GM13976 (cell line): ENCODE measurements at regions not wholly inside any gene's neighbourhood (a gene's known extent, or its start where the extent isn't known, plus 50 kb on each side); places are given as distances from the start of the nearest gene placed in this dataset.

Experiments
- DNase-seq: peaks from one replicate; pipeline ENCODE4 v3.0.0; 2012; ENCODE audit warnings: low spot score
- CTCF ChIP-seq: IDR thresholded peaks from 2 replicates; pipeline ENCODE4 v1.5.1; 2012; ENCODE audit warnings: borderline replicate concordance, mild to moderate bottlenecking; ENCODE audit not compliant: insufficient read depth; ENCODE audit errors: extremely low read depth, missing control alignments, control extremely low read depth
- in situ Hi-C: fragments of 300-500 bp; cut with MboI; formaldehyde crosslinking; loops from one replicate; pipeline ENCODE4 v1.12.0; 2022; ENCODE audit warnings: low sequenced_read_pairs, mixed read lengths, inconsistent platforms; ENCODE audit not compliant: unreplicated experiment

- DNase-seq = no peak
- in situ Hi-C loops = loop anchor here (10.0 kb wide), 1 partner anchor 193 kb away; no protein-coding TSS in a partner anchor
- TF ChIP-seq CTCF = no peak
These were observed 73.9 kb upstream of the ATF7IP2 start for GRCh38 chr16:10312008-10312407.

DNA sequence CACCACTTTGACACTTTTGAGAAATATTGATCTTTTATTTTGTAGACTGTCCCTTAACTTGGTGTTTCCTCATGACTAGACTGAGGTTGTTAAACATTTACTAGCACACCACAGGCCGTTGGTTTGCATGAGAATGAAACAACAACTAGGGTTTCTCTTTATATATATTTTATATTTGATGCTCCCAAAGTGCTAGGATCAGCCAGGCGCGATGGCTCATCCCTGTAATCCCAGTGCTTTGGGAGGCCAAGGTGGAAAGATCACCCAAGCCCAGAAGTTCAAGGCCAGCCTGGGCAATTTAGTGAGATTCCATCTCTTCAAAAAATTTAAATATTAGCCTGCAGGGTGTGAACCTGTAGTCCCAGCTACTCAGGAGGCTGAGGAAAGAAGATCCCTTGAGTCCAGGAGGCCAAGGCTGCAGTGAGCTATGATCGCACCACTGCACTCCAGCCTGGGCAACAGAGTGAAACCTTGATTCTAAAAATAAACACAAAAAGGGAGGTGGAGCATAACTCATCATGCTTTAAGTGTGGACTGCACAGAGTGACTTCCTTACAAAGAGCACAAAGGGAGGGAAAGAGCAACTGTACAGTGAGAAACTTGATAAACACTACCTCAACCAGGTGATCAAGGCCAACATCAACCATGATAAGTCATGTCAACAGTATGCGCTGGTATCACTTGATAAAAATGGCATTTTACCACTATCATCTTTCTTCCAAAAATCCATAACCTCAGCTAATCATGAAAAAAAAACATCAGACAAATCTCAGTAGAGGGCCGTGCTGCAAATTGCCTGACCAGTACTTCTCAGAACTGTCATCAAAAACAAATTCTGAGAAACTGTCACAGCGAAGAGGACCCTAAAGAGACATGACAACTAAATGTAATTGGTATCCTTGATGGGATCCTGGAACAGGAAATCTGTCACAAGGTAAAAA, 72.8 kb upstream of the ATF7IP2 start:
- in situ Hi-C loops = loop anchor here (10.0 kb wide), 1 partner anchor 192 kb away; no protein-coding TSS in a partner anchor
- TF ChIP-seq CTCF = no peak
- no peak for DNase-seq

- in situ Hi-C loops = loop anchor here (10.0 kb wide), 1 partner anchor 190 kb away; no protein-coding TSS in a partner anchor
These were observed 71.5 kb upstream of the ATF7IP2 start for GRCh38 chr16:10314317-10314716.

DNA sequence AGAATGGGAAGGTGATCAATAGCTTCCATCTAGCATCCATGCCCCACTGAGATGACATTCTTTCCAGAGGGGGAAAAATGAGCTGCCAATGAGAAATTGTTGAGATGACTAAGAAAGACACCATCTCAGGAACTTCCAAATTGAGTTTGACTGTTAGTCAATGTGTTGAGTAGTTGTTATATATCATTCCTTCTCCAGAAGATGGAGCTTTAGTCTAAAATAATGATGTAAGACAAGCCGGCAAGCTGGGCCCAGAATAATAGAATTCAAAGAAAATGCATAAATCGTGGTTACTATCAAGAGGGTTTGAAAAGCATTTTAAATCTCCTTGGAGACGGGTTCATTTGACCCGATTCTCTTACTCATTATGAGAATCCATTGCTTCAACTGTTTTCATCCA, 71.0 kb upstream of the ATF7IP2 start:
- DNase-seq = no peak
- in situ Hi-C loops = loop anchor here (10.0 kb wide), 1 partner anchor 190 kb away; no protein-coding TSS in a partner anchor
- peak; percentile 11 for TF ChIP-seq CTCF

More at GRCh38 chr16:10314317-10314716, 71.5 kb upstream of the ATF7IP2 start:
- DNase-seq = no peak
- TF ChIP-seq CTCF = no peak

DNA sequence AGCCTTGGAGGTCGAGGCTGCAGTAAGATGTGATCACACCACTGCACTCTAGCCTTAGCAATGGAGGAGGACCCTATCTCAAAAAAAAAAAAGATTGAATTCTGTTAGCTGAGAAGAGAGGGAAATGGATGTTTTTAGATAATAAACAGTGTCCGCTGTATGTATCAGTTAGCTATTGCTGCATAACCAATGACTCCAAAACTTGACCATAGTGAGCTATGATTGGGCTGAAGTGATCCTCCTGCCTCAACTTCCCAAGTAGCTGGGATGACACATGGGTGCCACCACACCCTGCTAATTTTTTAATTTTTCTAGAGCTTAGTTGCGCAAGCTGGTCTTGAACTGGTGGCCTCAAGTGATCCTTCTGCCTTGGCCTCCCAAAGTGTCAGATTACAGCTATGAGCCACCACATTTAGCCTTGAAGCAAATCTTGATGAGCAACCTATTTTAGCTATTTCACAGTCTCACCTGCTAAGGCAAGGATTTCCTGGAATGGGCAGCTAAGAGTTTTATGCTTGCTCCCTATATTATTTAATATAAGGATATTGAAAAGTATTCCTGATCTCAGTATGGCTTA, 68.3 kb upstream of the ATF7IP2 start:
- TF ChIP-seq CTCF = no peak
- DNase-seq = no peak
- in situ Hi-C loops = loop anchor here (10.0 kb wide), 1 partner anchor 187 kb away; no protein-coding TSS in a partner anchor

DNA sequence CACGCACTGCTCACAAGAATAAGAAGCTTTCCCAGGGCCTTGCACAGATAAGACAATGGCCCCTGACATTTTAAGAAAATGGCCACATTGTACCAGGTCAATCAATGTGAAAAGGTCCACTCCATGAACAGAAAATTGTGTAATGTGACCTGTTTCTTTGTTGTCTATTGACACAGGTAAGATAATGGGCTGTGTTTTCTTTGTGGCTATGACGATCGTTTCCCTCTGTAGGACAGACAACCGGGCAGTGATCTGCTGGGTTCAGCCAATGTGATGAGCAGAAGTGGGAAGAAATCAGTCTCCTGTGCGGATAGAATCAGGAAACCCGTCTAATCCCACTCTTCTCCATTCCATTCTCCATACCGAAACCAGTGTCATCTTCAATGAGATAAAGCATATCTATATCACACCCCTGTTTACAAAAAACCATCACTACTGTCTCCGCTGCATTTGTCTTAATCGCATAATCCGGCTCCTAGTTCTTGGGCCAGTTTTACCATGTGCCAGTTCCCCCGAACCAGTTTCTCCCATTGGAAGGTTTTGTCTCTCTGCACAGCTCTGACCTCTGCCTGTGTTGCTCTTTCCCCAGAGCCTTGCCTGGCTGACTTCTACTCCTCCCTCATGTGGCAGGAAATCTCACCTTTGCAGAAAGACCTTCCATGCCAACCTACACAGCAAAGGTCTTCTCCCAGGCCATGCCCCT, 66.9 kb upstream of the ATF7IP2 start:
- DNase-seq = no peak
- in situ Hi-C loops = loop anchor here (10.0 kb wide), 1 partner anchor 186 kb away; no protein-coding TSS in a partner anchor
- TF ChIP-seq CTCF = no peak
